HepG2 (cell line): ENCODE measurements at regions not wholly inside any gene's neighbourhood (a gene's known extent, or its start where the extent isn't known, plus 50 kb on each side); places are given as distances from the start of the nearest gene placed in this dataset.

Source experiments
- ATAC-seq: fragments of 200-7000 bp; cut with Tn5 transposase; 3 replicates; pipeline ENCODE4 v1.9.1; 2020; ENCODE audit warnings: mild to moderate bottlenecking, moderate library complexity
- BruUV-seq: library from RNA; stranded (reverse); fragments of 400-500 nt; replicated peaks from 2 replicates; lab custom pipeline; 2021; lab: Mats Ljungman, UMichigan
- CTCF ChIA-PET: fragments of 300-600 bp; formaldehyde crosslinking; extraction: SDS; loops from one replicate; lab custom pipeline; 2021; ENCODE audit warnings: low total read pairs, inconsistent platforms, low intra/inter-chr PET ratio; lab: Yijun Ruan, JAX
- POLR2A ChIA-PET: fragments of 350-600 bp; sonication (Branson Sonifier 250); formaldehyde crosslinking; loops from one replicate; lab custom pipeline; 2020; ENCODE audit warnings: antibody characterized with exemption, inconsistent platforms; lab: Yijun Ruan, JAX
- DNase-seq: peaks from one replicate; pipeline ENCODE4 v3.0.0-alpha.2; 2015; ENCODE audit warnings: low spot score
- FAIRE-seq: peaks from 3 replicates; lab custom pipeline; 2011; peaks lifted over from hg19 to GRCh38; lab: Jason Lieb, UNC
- H2AFZ ChIP-seq: one replicate; pipeline ENCODE4 v1.6.1; 2011; ENCODE audit warnings: low read length, inconsistent platforms
- H3K27ac ChIP-seq: fragments of 300-600 bp; 3 replicates; pipeline ENCODE4 v1.8.0; 2011; ENCODE audit warnings: mixed run types, mild to moderate bottlenecking, mixed read lengths, low read length, inconsistent platforms; ENCODE audit not compliant: insufficient read depth; ENCODE audit errors: extremely low read length
- H3K27me3 ChIP-seq, 2 experiments: fragments of 200-600 bp in 1 of 2; 2 replicates in 1 of 2; 3 replicates in 1 of 2; pipeline versions ENCODE4 v1.6.0 to v1.8.0; 2011; ENCODE audit warnings: low read length in 2 of 2, mild to moderate bottlenecking in 2 of 2, moderate library complexity in 2 of 2, inconsistent platforms in 1 of 2; ENCODE audit not compliant: insufficient read depth in 2 of 2, control insufficient read depth in 1 of 2
- H3K36me3 ChIP-seq, 2 experiments: fragments of 200-600 bp in 1 of 2; replicated peaks in 1 of 2; 2 replicates in 1 of 2; 3 replicates in 1 of 2; pipeline versions ENCODE4 v1.5.1 to v1.8.0; 2011; ENCODE audit warnings: low read length in 2 of 2, inconsistent platforms in 1 of 2; ENCODE audit not compliant: insufficient read depth in 2 of 2, control insufficient read depth in 1 of 2
- H3K4me1 ChIP-seq: 2 replicates; pipeline ENCODE4 v1.5.1; 2012; ENCODE audit warnings: low read length, inconsistent platforms; ENCODE audit not compliant: insufficient read depth
- H3K4me2 ChIP-seq: 2 replicates; pipeline ENCODE4 v1.6.0; 2011; ENCODE audit warnings: low read depth, low read length, inconsistent platforms
- H3K4me3 ChIP-seq, 3 experiments: fragments of 200-600 bp in 1 of 3; sonication (generic), shearing (Covaris generic) in 1 of 3; replicated peaks in 1 of 3; 2 replicates each; pipeline ENCODE4 v1.5.1; 2011 to 2016; ENCODE audit warnings: low read length in 3 of 3, inconsistent platforms in 2 of 3, low read depth in 2 of 3, mild to moderate bottlenecking in 2 of 3, control low read depth in 1 of 3, mixed read lengths in 1 of 3; ENCODE audit not compliant: insufficient read depth in 1 of 3
- H3K79me2 ChIP-seq: one replicate; pipeline ENCODE4 v1.6.1; 2011; ENCODE audit warnings: low read length, inconsistent platforms; ENCODE audit not compliant: insufficient read depth
- H3K9ac ChIP-seq: 2 replicates; pipeline ENCODE4 v1.6.0; 2011; ENCODE audit warnings: mild to moderate bottlenecking, low read depth, low read length, inconsistent platforms; ENCODE audit not compliant: insufficient read depth
- H3K9me3 ChIP-seq: 2 replicates; pipeline ENCODE4 v1.5.1; 2012; ENCODE audit warnings: mild to moderate bottlenecking, low read length
- H4K20me1 ChIP-seq: 2 replicates; pipeline ENCODE4 v1.6.0; 2011; ENCODE audit warnings: inconsistent platforms, mild to moderate bottlenecking, low read length, moderate library complexity; ENCODE audit not compliant: insufficient read depth
- CC2D1A ChIP-seq: sonication (generic); formaldehyde crosslinking; IDR thresholded peaks from 2 replicates; pipeline ENCODE4 v1.8.1; 2023; ENCODE audit warnings: mild to moderate bottlenecking, missing genetic modification reagents
- CHD2 ChIP-seq: IDR thresholded peaks from 2 replicates; pipeline ENCODE4 v1.6.1; 2011; ENCODE audit warnings: low read depth, low read length, improper control_type of control experiment
- DPF2 ChIP-seq: sonication (generic); formaldehyde crosslinking; IDR thresholded peaks from 2 replicates; pipeline ENCODE4 v1.4.0; 2020; ENCODE audit warnings: mild to moderate bottlenecking, low read depth, missing genetic modification reagents, borderline replicate concordance
- GLMP ChIP-seq: sonication (generic); formaldehyde crosslinking; IDR thresholded peaks from 2 replicates; pipeline ENCODE4 v1.9.0; 2021; ENCODE audit warnings: missing genetic modification reagents, mild to moderate bottlenecking, borderline replicate concordance
- HOXD1 ChIP-seq: sonication (generic); formaldehyde crosslinking; IDR thresholded peaks from 2 replicates; pipeline ENCODE4 v1.5.0; 2020; ENCODE audit warnings: missing genetic modification reagents
- MEIS2 ChIP-seq: sonication (generic); formaldehyde crosslinking; IDR thresholded peaks from 2 replicates; pipeline ENCODE4 v1.9.0; 2021; ENCODE audit warnings: mild to moderate bottlenecking, missing genetic modification reagents
- PHF5A ChIP-seq: IDR thresholded peaks from one replicate; pipeline ENCODE4 v1.6.1; 2018; ENCODE audit warnings: low read depth, missing genetic modification reagents; ENCODE audit not compliant: unreplicated experiment
- STAT6 ChIP-seq: sonication (generic); formaldehyde crosslinking; IDR thresholded peaks from 2 replicates; pipeline ENCODE4 v1.4.0; 2020; ENCODE audit warnings: missing genetic modification reagents, mild to moderate bottlenecking, borderline replicate concordance
- TOE1 ChIP-seq: sonication (generic); formaldehyde crosslinking; IDR thresholded peaks from 2 replicates; pipeline ENCODE4 v1.4.0; 2020; ENCODE audit warnings: mild to moderate bottlenecking, missing genetic modification reagents
- ZBTB2 ChIP-seq: sonication (generic); formaldehyde crosslinking; IDR thresholded peaks from 2 replicates; pipeline ENCODE4 v1.8.0; 2022; ENCODE audit warnings: low read depth, missing genetic modification reagents
- ZFP36 ChIP-seq: fragments of 150-350 bp; IDR thresholded peaks from 2 replicates; pipeline ENCODE4 v1.6.1; 2018; ENCODE audit warnings: borderline replicate concordance, low read length, low read depth; ENCODE audit not compliant: partially characterized antibody
- ZNF12 ChIP-seq: sonication (generic); formaldehyde crosslinking; IDR thresholded peaks from 2 replicates; pipeline ENCODE4 v1.5.0; 2020; ENCODE audit warnings: missing genetic modification reagents
- ZNF136 ChIP-seq: sonication (generic); formaldehyde crosslinking; IDR thresholded peaks from 2 replicates; pipeline ENCODE4 v1.8.1; 2022; ENCODE audit warnings: low read depth, mild to moderate bottlenecking, moderate library complexity, missing genetic modification reagents
- ZNF605 ChIP-seq: sonication (generic); formaldehyde crosslinking; IDR thresholded peaks from 2 replicates; pipeline ENCODE4 v1.8.0; 2022; ENCODE audit warnings: mild to moderate bottlenecking, missing genetic modification reagents
- ZNF740 ChIP-seq: sonication (generic); formaldehyde crosslinking; IDR thresholded peaks from 2 replicates; pipeline ENCODE4 v1.4.0; 2020; ENCODE audit warnings: missing genetic modification reagents
- ZNF776 ChIP-seq: sonication (generic); formaldehyde crosslinking; IDR thresholded peaks from 2 replicates; pipeline ENCODE4 v1.4.0; 2020; ENCODE audit warnings: mild to moderate bottlenecking, missing genetic modification reagents
- ZNF883 ChIP-seq: sonication (generic); formaldehyde crosslinking; IDR thresholded peaks from 2 replicates; pipeline ENCODE4 v1.5.1; 2020; ENCODE audit warnings: mild to moderate bottlenecking, missing genetic modification reagents; ENCODE audit errors: not compliant biosample characterization
- in situ Hi-C: cut with HindIII; loops from 2 replicates; pipeline ENCODE4 v1.10.0; 2017; ENCODE audit warnings: low pct_unique_long_range_greater_than_20kb; ENCODE audit not compliant: extremely low pct_ligation_motif_present
- intact Hi-C: fragments of 100-400 bp; cut with micrococcal nuclease; formaldehyde crosslinking; loops from one replicate; pipeline ENCODE4 v1.10.0; 2022; ENCODE audit not compliant: unreplicated experiment

GRCh38 chr2:133975676-133976428 is 278.0 kb upstream of the MGAT5 start (continued):
- no peak for TF ChIP-seq STAT6 (CRISPR knock-in tag)
- no peak for TF ChIP-seq CHD2
- TF ChIP-seq ZNF605 (CRISPR knock-in tag), result no peak
- TF ChIP-seq ZBTB2 (CRISPR knock-in tag), result no peak

GRCh38 chr2:133976659-133977058 is 277.2 kb upstream of the MGAT5 start:
- H3K9ac ChIP-seq, result no peak overlapping the region
- intact Hi-C loops, result no loop called here
- H3K36me3 ChIP-seq, result no peaks in the 10 kb centered on the region
- no peak overlapping the region for H3K27ac ChIP-seq
- H3K4me3 ChIP-seq, result no peak overlapping the region
- no peak for TF ChIP-seq ZNF883 (CRISPR knock-in tag)
- TF ChIP-seq ZNF12 (CRISPR knock-in tag), result no peak
- no peak for TF ChIP-seq PHF5A (CRISPR knock-in tag)
- TF ChIP-seq CC2D1A (CRISPR knock-in tag), result no peak
- TF ChIP-seq ZNF740 (CRISPR knock-in tag), result no peak
- TF ChIP-seq ZFP36, result no peak
- TF ChIP-seq TOE1 (CRISPR knock-in tag), result no peak
- TF ChIP-seq MEIS2 (CRISPR knock-in tag), result no peak
- TF ChIP-seq ZNF776, result no peak
- TF ChIP-seq ZNF136 (CRISPR knock-in tag), result no peak
- TF ChIP-seq DPF2 (CRISPR knock-in tag), result no peak
- TF ChIP-seq GLMP (CRISPR knock-in tag), result no peak
- TF ChIP-seq HOXD1 (CRISPR knock-in tag), result no peak
- H3K27me3 ChIP-seq, result peaks cover 0 to 4% of the 10 kb centered on the region in 2 experiments; a peak in 2 of 5 replicates
- BruUV-seq, result no TSS peak
- POLR2A ChIA-PET, result no interaction called here
- DNase-seq, result no peak
- H3K4me2 ChIP-seq, result no peak overlapping the region
- H3K79me2 ChIP-seq, result no peaks in the 10 kb centered on the region
- H4K20me1 ChIP-seq, result no peaks in the 10 kb centered on the region
- FAIRE-seq, result no peak
- in situ Hi-C loops, result no loop called here
- no peaks in the 10 kb centered on the region for H3K9me3 ChIP-seq
- no peak for ATAC-seq
- H2AFZ ChIP-seq, result no peak overlapping the region
- CTCF ChIA-PET, result no interaction called here
- no peaks in the 10 kb centered on the region for H3K4me1 ChIP-seq
